ENCODE measurements at regions not wholly inside any gene's neighbourhood (a gene's known extent, or its start where the extent isn't known, plus 50 kb on each side); places are given as distances from the start of the nearest gene placed in this dataset.

DNA sequence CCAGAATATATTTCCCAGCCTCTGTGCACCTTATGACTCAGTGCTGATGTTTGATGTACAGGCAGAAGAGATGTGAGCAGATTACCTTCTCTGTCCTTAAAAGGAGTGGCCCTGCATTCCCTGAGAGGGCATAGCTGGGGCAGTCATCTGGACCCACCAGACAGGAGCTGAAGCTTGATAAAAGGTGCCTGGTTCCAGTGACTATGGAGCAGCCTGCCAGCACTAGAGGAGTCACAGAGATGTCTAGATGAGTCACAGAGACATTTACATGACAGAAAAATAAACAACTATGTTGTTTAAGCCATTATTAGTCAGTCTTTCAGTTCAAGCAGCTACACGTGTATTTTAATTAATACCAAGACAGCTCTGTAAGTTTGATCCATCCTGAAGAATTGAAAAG lies 237.1 kb upstream of the MOCS1 start:
- Mint-ChIP-seq H3K9me3 (peaks cover 60% of the 10 kb centered on the region), H3K27ac (no peak overlapping the region)

DNA sequence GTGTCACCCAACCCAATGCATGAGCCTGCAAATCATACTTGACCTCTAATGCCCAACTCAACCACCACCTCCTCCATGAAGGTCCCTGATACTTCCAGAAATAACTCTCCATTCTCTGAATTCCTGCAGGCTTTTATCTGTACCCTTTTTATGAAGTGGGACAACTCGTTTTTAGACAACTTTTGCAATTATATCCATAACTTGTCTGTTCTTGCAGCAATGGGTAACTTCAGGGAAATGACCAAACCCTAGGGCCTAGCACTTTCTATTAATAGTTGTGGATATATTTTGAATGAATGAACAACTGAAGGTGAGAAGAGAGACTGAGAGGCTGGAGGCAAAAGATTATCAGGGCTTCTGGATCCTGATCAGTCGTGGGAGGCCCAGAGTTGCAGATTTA lies 236.6 kb upstream of the MOCS1 start:
- H3K27me3 Mint-ChIP-seq (ENCODE audit: insufficient read depth): no peaks in the 10 kb centered on the region; the same call in 1 of the 2 replicates
- H3K4me1 Mint-ChIP-seq (ENCODE audit: low read depth): no peaks in the 10 kb centered on the region
- no peak for DNase-seq
- H3K9me3 Mint-ChIP-seq: peaks cover 61% of the 10 kb centered on the region
- no peak overlapping the region for H3K4me3 Mint-ChIP-seq
- TF ChIP-seq, protein P1, sequence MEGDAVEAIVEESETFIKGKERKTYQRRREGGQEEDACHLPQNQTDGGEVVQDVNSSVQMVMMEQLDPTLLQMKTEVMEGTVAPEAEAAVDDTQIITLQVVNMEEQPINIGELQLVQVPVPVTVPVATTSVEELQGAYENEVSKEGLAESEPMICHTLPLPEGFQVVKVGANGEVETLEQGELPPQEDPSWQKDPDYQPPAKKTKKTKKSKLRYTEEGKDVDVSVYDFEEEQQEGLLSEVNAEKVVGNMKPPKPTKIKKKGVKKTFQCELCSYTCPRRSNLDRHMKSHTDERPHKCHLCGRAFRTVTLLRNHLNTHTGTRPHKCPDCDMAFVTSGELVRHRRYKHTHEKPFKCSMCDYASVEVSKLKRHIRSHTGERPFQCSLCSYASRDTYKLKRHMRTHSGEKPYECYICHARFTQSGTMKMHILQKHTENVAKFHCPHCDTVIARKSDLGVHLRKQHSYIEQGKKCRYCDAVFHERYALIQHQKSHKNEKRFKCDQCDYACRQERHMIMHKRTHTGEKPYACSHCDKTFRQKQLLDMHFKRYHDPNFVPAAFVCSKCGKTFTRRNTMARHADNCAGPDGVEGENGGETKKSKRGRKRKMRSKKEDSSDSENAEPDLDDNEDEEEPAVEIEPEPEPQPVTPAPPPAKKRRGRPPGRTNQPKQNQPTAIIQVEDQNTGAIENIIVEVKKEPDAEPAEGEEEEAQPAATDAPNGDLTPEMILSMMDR (IDR thresholded peaks at IDR 0.05): no peak
- no peak overlapping the region for H3K27ac Mint-ChIP-seq
- H3K36me3 Mint-ChIP-seq (ENCODE audit: low read depth): no peaks in the 10 kb centered on the region

More for the DNA sequence above, 237.1 kb upstream of the MOCS1 start:
- no peak for DNase-seq
- Mint-ChIP-seq H3K4me1 (ENCODE audit: low read depth) (no peaks in the 10 kb centered on the region), H3K27me3 (ENCODE audit: insufficient read depth) (no peaks in the 10 kb centered on the region; the same call in 1 of the 2 replicates), H3K36me3 (ENCODE audit: low read depth) (no peaks in the 10 kb centered on the region), H3K4me3 (no peak overlapping the region)
- TF ChIP-seq, protein P1 (IDR thresholded peaks at IDR 0.05): no peak

DNA sequence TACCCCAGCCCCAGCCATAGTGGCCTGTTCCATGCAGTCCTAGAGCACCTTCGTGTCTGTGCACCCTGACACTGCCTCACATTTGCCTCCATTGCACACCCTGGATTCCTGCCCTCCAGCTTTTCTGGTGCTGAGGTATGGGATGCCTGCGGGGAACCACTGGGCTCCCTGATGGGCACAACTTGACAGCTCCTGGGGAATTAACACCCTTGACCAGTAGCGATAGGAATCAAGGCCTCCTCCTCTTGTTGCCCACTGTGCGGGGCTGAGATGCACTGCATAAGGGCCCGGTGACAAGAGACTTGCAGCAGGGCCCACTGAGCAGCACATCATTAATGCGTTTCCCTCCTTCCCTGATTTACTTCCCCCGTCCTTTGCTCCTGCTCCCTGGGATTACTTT lies 235.6 kb upstream of the MOCS1 start:
- H3K4me1 Mint-ChIP-seq (ENCODE audit: low read depth): no peaks in the 10 kb centered on the region
- no peak overlapping the region for H3K4me3 Mint-ChIP-seq
- DNase-seq: no peak
- no peaks in the 10 kb centered on the region; the same call in 1 of the 2 replicates for H3K27me3 Mint-ChIP-seq (ENCODE audit: insufficient read depth)
- H3K36me3 Mint-ChIP-seq (ENCODE audit: low read depth): no peaks in the 10 kb centered on the region
- peaks cover 59% of the 10 kb centered on the region for H3K9me3 Mint-ChIP-seq
- TF ChIP-seq, protein P1 (IDR thresholded peaks at IDR 0.05): no peak
- H3K27ac Mint-ChIP-seq: no peak overlapping the region

DNA sequence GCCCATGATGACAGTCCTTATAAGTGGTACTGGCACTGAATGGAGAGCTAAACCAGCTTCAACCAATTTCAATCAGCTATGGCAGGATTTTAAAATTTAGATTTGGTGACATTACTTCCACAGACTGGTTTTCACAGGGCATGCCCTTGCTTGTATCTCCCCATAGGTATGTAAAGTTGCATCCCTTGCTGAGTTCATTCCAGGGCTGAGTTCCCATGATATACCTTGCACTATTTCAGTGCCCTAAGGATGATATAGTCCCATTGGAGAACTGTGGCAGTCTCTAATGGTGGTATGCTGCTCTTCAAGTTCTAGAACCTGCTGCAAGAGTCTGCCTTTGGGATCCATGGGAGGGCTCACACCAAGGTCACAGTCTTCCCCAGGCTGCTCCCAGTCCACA lies 232.7 kb upstream of the MOCS1 start:
- TF ChIP-seq, protein P1 (IDR thresholded peaks at IDR 0.05): no peak
- Mint-ChIP-seq H3K36me3 (ENCODE audit: low read depth) (no peaks in the 10 kb centered on the region), H3K9me3 (peaks cover 67% of the 10 kb centered on the region), H3K27ac (no peak overlapping the region), H3K4me1 (ENCODE audit: low read depth) (no peaks in the 10 kb centered on the region), H3K4me3 (no peak overlapping the region), H3K27me3 (ENCODE audit: insufficient read depth) (no peaks in the 10 kb centered on the region; the same call in 1 of the 2 replicates)
- DNase-seq: no peak

DNA sequence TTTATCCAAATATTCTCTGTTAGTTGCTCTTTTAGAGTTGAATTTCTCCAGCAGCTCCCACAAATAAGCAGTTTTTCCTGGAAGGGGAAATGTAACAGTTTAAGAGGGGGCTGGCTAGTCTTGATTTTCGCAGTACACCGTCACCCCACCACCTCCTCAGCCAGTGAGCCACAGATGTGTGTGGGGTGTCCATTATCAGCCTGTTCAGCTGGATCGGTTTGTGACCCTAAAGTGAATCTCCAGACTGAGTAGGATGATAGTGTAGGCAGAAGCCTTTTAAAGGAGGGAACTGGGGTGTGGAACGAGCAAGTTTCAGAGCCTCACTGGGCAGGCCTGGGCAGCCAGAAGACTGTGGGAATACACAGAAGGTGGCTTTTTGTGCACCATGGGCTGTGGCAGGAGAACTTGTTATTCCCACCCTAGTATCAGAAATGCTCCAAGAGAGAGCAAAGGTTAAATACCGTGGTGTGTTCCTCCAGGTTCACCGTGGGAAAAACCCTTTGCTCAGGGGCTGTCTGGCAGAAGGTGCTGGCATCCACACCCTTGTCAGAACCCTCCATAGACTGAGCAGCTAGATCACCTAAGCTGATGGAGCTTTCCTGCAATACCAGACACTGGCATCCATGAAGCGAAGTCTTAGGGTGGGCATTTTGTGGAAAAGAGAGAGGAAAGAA lies 230.9 kb upstream of the MOCS1 start:
- no peak overlapping the region for H3K27ac Mint-ChIP-seq
- no peaks in the 10 kb centered on the region for H3K36me3 Mint-ChIP-seq (ENCODE audit: low read depth)
- TF ChIP-seq, protein P1 (IDR thresholded peaks at IDR 0.05): no peak
- no peaks in the 10 kb centered on the region; the same call in 1 of the 2 replicates for H3K27me3 Mint-ChIP-seq (ENCODE audit: insufficient read depth)
- no peaks in the 10 kb centered on the region for H3K4me1 Mint-ChIP-seq (ENCODE audit: low read depth)
- H3K4me3 Mint-ChIP-seq: no peak overlapping the region
- DNase-seq: no peak
- H3K9me3 Mint-ChIP-seq: peaks cover 64% of the 10 kb centered on the region
